ENCODE measurements at regions not wholly inside any gene's neighbourhood (a gene's known extent, or its start where the extent isn't known, plus 50 kb on each side); places are given as distances from the start of the nearest gene placed in this dataset.

DNA sequence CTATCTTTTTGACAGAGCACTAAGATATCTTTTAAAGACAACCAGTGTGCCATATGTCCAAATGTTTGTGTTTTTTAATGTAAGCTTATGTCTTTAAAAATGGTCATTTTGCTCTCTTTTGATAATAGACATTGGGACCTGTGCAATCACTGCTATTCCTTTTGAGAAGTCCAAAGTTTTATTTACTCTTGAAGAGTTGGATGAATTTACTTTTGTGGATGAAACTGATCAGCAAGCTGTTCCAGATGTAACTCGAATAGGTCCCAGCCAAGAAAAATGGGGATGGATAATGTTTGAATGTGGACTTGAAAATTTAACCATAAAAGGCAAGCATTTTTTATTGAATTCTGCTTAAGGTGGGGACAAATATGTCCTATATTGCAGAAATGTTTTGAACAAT is 97.2 kb downstream of the BLTP1 start:
- TF ChIP-seq, protein P1, sequence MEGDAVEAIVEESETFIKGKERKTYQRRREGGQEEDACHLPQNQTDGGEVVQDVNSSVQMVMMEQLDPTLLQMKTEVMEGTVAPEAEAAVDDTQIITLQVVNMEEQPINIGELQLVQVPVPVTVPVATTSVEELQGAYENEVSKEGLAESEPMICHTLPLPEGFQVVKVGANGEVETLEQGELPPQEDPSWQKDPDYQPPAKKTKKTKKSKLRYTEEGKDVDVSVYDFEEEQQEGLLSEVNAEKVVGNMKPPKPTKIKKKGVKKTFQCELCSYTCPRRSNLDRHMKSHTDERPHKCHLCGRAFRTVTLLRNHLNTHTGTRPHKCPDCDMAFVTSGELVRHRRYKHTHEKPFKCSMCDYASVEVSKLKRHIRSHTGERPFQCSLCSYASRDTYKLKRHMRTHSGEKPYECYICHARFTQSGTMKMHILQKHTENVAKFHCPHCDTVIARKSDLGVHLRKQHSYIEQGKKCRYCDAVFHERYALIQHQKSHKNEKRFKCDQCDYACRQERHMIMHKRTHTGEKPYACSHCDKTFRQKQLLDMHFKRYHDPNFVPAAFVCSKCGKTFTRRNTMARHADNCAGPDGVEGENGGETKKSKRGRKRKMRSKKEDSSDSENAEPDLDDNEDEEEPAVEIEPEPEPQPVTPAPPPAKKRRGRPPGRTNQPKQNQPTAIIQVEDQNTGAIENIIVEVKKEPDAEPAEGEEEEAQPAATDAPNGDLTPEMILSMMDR (conservative IDR thresholded peaks at IDR 0.05) = no peak
- TF ChIP-seq ZFX (IDR thresholded peaks at IDR 0.05) = no peak

DNA sequence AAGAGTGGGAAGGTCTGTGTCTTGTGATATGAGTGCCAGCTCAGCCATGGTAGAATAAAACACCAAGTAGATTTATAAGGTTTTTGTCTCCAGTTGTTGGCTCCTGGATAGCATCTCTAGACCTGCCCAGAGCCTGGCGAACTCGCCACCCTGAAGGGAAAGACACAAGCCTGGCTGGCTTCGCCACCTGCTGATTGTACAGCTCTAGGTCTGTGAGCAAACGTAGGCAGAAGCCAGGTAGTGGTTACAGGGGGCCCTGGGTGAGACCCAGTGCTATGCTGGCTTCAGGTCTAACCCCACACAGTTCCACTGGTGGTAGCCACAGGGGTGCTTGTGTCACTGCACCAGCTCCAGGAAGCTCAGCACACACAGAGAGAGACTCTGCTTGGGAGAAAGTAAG is 100.5 kb downstream of the BLTP1 start:
- H3K27ac ChIP-seq = no peak overlapping the region
- TF ChIP-seq ZFX (IDR thresholded peaks at IDR 0.05) = no peak
- TF ChIP-seq, protein P1 (conservative IDR thresholded peaks at IDR 0.05) = no peak

More for the DNA sequence above, 97.2 kb downstream of the BLTP1 start:
- no peak overlapping the region for H3K27ac ChIP-seq

DNA sequence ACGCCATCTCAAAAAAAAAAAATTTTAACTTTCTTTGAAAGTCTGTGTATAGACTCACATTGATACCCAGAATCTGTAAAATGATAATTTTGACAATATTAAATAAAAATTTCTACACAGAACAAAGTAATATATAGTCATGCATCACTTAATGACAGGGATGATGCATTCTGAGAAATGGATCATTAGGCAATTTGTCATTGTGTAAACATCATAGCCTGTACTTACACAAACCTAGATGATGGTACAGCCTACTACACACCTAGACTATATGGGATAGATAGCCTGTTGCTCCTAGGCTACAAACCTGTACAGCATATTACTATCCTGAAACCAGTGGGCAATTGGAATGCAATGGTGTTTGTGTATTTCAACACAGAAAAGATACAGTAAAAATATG is 107.7 kb downstream of the BLTP1 start:
- TF ChIP-seq ZFX (IDR thresholded peaks at IDR 0.05) = no peak
- TF ChIP-seq, protein P1 (conservative IDR thresholded peaks at IDR 0.05) = no peak
- no peak overlapping the region for H3K27ac ChIP-seq

DNA sequence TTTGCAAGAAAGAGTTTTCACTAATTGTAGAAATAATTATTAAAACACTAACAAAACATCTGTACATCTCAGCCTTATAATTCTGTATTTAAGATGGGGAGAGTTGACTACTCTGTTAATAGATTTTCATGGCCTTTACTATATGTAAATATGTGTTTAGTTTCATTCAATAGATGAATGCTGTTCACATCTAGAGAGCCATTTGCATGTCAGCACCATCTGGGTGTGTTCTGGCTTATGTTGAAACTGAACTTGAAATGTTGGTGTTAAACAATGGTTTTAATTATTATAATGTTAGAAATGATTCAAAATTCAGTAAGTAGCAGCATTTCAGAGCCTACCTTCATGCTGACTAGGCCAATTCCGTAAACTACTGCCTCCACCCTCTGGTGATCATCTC is 102.5 kb upstream of the ADAD1 start:
- no peak overlapping the region for H3K27ac ChIP-seq
- TF ChIP-seq ZFX (IDR thresholded peaks at IDR 0.05) = no peak
- TF ChIP-seq, protein P1 (conservative IDR thresholded peaks at IDR 0.05) = no peak

DNA sequence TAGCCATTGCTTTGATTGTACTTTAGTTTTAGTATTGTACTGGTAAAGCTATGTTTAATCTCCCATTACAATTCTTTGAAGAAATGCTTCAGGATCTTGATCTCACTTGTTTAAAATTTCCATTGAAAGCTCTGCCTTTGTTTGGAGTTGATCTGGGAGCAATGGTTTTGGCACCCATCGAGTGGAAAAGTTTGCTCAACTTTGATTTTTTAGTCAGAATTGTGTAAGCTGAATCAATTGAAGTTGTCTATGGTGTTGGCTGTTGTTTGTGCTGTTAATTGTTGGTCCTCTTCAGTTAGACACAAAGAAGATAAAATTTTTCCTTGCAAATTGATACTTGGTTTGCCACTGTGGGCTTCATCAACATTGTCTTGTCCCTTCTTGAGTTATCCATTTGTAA is 99.8 kb upstream of the ADAD1 start:
- no peak overlapping the region for H3K27ac ChIP-seq
- TF ChIP-seq ZFX (IDR thresholded peaks at IDR 0.05) = no peak
- TF ChIP-seq, protein P1 (conservative IDR thresholded peaks at IDR 0.05) = no peak

DNA sequence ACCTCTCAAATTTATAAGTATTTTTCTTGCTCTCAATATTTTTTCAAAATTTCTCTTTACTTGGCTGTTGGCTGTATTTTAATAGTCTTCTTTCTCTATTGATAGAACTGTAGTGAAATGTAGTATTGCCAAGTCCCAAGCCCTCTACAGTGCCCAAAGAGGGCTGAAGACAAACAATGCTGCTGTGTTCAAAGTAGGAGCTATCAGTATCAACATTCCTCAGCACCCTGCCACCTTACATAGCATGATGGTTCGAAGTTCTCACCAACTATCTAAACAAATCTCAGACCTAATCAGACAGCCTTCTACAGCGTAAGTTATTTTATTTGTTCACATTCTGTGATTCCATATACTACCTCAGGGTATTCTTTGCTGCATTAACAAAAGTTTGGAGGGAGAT is 99.1 kb upstream of the ADAD1 start:
- TF ChIP-seq ZFX (IDR thresholded peaks at IDR 0.05) = no peak
- TF ChIP-seq, protein P1 (conservative IDR thresholded peaks at IDR 0.05) = no peak
- no peak overlapping the region for H3K27ac ChIP-seq

DNA sequence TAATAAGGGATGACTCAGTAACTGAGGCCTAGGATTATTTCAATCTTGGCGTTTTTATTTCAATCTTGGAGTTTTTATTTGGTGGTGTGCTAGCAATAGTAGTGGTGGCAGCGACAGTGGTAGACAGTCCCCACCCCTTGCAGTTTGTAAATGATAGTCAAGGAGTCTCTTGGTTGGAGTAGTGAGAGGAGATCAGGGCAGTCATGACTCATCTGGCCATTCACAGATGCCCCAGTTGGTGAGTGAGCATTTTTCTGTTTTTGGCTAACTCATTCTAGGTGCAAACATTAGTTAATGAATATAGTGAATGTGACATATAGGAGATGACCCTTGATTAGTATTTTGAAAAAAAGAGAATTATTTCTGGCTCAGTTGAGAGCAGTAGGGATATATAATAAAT is 93.5 kb upstream of the ADAD1 start:
- TF ChIP-seq, protein P1 (conservative IDR thresholded peaks at IDR 0.05) = no peak
- no peak for TF ChIP-seq ZFX (IDR thresholded peaks at IDR 0.05)
- no peak overlapping the region for H3K27ac ChIP-seq

Measured in C4-2B (cell line).